ENCODE measurements at regions not wholly inside any gene's neighbourhood (a gene's known extent, or its start where the extent isn't known, plus 50 kb on each side); places are given as distances from the start of the nearest gene placed in this dataset.

DNA sequence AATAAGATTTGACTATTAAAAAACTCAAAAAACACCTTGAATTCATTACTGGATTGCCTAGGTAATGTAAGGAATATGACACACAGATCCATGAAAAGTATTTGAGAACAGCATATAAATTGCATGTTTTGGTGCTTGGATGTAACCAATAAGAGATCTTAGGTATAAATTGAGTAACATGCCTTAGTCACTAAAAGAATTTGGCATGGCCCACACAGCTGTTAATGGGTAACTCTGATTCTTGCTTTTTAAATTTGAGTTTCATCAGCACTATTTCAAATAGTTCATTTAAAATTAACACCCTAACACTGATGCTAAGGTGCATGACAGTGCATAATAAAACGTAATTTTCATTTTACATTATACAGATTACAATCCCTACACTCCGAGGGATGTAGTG lies 779.3 kb upstream of the WWC1 start:
- DNase-seq, result no peak

DNA sequence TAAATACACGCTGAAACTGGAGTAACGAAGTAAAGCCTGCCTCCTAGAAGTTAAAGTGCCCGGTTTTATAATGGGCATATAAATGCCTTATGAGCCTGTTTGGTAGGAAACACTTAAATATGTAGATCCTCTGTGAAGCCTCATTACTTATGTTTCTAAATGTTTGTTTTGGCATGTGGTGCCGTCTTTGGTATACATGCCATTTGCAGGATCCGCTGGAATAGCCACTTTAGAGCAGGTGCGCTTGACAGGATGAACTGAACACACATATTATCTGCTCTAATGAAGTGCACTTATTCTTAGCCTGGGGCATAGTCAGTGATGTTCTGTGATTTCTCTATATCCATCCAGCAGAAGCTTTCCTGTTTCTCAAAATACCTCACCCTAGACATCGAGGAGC lies 778.1 kb upstream of the WWC1 start:
- DNase-seq, result no peak

DNA sequence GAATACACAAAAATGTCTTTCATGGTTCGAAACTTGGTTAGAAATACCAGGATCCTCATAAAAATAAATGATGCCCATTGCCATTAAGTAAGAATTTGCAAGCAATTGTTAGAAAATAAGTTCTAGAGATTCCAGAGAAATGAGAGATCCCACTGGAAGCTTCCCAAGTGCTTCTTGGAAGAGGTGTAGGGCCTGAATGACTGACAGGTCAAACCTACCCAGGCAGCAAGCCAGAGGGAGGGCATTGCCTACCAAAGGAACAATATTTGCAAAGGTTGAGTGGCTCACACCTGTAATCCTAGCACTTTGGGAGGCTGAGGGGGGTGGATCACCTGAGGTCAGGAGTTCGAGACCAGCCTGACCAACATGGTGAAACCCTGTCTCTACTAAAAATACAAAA lies 777.0 kb upstream of the WWC1 start:
- DNase-seq, result no peak

DNA sequence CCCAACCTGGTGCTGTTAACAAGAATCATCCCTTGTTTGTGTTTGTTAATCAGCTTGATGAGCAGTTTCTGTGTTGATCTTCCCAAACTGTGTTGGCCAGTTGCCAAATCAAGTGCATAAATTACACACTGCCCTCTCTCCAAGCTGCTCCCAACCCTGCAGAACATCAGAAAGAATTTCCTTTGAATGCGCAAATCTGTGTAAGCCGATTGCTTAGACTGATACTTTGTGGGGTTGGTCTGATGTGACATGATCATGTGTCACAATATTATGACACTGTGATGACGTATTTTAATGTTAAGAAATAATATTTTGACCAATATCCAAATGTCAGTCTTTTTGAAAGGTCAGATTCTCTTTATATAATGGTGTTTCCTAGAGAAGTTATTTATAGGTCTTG lies 766.4 kb upstream of the WWC1 start:
- DNase-seq, result no peak

DNA sequence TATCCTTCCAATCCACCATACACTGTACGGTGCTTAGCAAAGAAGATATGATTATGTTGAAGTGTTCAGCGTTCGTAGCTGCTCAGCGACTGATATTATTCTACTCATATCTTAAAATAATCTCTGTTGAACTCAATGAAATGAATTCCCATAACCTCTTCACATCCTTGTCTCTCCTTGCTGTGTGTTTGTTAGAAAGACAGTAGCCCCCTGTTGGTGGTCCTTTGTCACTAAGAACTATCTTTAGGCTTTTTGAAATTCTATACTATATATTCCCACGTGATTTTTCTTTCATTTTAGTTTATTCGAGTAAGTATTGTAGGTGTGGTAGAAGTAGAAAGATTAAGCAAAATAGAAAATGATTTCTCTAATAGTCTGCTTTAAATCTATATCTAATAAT lies 762.8 kb upstream of the WWC1 start:
- no peak for DNase-seq

DNA sequence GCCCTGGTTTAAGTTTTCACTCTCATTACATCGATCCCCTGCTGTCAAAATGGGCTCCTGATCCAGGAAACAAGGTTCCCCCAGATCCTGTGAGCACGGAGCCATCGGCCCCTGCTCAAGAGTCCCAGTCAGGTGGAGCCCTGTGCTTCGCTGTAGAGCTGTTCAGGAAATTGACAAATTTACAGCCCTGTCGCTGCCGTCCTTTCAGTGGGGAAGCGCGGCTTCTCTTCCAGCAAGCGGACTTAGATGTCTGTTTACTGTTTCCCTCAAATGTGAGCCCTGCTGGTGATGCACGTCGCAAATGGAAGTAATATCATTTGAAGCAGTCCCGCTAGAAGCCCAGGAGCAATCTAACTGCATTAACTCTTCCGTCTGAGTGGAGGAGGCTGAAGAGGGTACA lies 760.9 kb upstream of the WWC1 start:
- DNase-seq, result no peak

DNA sequence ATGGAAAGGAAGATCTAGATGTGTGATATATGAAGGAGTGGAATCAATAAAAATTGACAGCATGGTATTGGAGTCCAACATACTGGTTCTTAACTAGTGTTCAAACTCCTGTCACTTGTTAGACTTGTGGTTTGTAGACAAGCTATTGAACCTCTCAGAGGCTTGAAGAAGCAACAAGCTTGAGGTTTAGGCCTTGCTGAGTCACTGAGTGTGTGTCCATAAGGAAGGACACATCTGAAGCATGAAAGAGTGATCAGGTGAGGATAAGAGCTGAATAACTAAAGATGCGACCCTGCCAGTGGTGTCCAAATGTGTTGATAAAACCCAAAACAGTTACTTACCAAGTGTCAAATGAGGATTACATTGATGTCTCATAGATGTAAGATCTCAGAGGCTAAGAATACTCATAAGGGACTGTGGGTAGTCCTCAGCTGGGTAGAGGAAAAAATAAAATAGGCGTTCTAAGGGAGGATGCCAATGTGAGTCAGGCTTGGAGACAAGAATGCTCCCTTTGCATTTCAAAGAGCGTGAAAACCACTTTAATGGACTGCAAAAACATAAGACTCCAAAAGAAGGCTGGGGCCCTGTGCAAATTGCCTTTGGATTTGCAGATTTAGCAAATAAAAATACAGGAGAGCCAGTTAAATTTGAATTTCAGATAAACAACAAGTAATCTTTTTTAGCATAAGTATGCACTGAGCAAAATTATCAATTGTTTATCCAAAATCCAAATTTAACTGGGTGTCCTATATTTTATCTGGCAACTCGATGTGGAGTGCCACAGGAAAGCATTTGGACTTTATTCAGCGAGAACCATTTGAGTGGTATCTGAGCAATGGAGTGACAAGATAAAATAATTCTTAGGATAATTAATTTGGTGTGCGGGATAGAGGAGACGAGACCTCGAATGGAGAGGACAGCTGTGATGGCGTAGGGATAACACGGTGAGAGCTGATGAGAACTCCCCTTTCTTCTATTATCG lies 757.3 kb upstream of the WWC1 start:
- DNase-seq, result no peak

DNA sequence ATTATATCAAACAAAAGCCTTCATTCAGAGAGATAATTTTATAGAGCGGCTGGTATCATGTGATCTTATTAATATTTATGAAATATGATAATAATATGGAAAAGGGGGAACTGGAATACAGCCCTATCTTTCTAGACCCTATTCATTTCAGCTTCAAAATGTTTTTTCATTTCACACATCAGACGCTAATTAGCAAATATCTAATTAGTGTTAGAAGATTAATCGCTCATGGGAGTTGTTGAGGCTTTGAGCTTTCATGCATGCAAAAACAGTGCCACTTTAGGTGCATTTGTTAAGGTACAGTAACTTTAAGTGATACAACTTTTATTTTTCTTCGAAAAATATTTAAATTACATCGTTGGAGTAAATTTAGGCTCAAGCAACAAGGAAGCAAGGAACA lies 751.7 kb upstream of the WWC1 start:
- no peak for DNase-seq

DNA sequence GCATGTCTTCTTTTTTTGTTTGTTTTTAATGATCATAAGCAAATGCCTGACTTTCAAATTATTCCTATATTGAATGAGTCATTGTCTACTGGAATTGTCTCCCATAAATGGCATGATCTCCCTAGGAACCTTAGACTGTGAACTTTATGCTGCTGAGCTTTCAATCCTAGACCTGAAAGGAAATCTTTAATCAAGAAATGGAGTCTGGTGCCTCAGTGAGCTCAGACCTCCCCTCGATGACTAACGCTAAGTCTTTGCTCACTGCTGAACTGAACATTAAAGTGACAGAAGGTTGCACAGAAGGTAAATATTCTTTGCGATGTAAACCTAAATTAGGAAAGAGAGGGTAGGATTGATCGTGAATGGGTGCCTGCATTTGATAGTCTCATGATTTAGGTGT lies 745.2 kb upstream of the WWC1 start:
- no peak for DNase-seq

DNA sequence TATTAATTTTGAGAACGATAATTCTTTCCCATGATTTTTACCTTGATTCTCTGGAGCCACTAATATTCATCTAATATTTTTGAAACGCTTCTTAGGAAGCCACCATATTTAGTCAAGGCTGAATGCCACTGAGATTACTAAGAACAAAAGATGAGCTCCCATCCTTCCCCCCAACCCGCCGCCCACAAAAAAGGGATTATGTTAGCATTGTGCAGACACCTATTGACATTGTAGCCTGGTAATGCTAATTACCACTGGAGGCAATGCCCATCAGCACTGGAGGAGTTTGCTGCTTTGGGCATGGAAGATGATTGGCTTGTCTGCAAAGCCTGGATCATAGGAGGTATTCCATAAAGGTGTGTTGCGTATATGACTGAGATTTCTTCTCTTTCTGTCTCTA lies 739.1 kb upstream of the WWC1 start:
- no peak for DNase-seq

DNA sequence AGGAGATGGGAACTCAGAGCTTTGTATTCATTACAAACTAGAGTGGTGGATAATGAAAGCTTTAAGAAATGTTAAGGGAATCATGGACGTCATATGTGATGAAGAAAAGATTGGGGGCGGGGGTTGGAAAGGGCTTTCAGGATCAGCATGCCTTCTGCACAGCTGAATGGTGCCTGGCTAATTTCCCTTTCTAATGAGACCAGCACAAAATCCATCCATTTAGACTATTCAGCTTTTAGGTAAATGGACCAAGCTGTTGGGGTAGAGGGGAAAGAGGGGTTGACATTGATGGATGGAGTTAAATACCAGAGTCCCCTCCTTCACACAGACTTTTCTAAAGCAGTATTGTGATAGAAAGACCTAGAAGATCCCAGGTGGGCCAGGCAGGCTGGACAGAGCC lies 737.9 kb upstream of the WWC1 start:
- no peak for DNase-seq

DNA sequence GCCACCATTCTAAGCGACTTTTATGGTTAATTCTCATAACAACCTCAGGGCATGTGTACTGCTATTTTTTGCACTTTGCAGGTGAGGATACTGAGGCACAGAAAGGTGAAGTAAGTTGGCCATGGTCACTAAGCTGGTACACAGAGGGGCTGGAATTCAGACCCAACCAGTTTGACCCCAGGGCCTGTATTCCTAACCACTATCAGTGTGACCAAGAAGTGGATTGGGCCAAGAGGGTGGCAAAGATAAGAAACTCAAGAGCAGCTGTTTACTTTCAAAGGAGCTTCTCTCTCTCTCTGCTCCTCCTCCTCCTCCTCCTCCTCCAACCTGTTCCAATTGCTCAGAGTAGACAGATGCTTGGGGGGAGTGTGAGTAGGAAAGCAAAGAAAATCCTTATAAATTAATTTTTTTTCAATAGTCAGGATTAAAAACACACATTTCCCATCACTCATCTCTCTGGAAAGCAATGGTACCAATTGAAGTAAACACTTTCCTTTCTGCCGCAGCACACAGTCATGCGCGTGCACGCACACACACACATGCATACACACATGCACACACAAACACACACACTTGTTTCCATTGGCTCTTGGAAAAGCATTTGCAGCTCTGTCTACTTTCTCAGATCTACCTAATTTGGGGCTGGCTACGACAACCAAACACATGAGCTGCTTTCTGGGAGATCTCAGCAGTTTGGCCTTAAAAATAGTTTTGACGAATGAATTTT lies 736.7 kb upstream of the WWC1 start:
- no peak for DNase-seq

DNA sequence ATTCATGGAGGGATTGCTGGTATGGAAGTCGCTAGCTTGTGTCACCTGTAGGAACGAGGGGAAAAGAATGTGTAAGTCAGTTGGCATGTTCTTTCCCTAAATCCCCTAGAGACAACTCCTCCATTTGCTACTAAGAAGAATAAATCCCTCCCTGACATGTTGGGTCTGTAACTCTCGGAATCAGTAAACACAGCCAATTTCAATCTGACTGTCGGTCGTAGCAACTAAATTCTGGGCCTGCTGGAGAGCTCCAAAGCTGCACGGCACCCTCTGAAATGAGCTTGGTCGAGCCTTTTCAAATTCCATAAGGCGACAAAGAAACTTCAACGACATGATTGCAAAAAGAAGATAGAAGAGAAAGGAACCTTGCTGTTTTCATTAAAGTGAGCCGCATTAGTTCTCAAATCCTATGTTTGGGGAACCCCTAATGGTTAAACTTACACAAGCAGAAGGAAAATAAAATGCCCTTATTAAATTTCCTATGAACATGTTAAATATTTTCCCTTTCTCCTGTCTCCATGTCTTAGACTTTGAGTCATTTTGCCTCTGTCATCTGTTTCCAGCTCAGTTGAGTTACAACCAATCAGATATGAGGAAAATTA lies 735.8 kb upstream of the WWC1 start:
- no peak for DNase-seq

DNA sequence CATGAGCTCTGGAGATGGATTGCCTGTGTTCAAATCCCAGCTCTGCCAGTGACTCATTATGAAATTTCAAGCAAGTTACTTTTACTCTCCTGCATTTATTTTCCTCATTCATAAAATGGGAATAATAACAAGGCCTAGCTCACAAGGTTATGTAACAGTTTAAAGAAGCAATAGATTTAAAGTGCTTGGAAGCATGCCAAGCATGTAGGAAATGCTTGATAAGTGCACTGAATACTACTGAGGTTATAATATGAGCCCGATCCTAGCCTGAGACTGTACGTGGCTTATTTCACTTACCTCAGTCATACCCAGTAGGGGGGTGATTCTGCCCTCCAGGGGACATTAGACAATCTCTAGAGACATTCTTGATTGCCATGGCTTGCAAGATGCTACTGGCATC lies 734.1 kb upstream of the WWC1 start:
- no peak for DNase-seq

DNA sequence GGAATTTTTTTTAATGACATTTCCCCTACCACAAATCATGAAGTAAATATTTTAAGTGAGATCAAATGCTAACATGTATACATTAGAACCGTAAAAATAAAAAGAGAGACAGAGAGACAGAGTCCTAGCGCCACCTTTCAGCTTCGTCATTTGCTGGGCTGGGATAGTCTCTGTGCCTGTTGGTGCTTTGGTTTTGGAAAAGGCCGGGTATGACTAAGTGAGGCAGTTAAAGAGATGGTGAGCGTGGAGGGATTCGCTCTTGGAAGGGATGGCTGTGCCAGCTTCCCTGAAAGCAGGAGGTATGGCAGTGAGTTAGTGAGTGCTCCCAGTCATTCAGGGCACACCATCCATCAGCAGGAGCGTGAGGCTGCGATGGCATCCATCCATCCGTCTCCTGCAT lies 729.6 kb upstream of the WWC1 start:
- no peak for DNase-seq

DNA sequence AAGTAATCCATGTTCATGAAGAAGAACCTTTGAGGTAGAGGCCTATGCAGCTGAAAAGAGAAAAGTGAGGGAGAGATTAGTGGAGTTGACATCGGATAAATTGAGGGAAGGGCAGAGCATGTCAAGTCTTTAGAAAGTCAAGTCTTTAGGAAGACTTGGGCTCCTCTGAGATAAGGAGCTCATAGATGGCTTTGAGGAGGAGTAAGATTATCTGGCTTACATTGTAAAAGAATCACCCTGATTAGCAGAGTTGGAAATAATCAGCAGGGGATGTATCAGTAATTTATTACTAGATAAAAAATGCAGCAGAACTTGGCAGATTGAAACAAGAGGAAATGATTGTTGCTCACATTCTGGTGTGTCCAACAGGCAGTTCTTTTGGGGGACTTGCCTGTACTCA lies 727.2 kb upstream of the WWC1 start:
- DNase-seq, result no peak

DNA sequence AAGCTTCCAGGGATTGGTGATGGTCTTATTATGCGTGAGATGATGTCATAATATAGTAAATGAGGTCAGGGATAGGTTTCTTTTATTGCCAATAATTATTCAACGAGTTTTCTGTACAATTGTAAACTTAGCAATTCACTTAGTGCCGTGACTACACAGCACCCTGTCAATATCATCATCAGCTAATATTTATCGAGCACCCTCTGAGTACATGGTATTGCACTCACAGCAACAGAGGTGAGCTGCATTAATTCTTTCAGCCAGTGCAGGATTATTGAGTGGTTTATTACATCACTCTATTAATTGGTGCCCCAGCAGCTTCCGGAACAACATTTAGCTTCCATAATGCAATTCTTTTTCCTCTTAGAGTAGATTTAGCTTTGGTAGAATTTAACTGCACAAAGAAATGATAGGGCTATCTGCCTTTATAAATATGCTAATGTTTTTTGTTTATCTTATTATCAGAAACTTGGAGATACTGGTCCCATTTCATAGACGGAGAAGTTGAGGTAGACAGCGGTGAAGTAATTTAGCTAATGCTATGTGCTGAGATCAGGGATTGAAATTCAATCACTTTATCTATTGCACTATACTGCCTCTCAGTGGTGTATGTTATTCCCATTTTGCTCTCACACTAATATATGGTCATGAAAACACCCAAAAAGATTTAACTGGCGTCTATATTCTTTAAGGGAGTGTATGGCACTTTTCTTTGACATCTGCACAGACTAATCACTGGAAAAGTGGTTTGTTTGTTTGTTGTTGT lies 726.1 kb upstream of the WWC1 start:
- no peak for DNase-seq

DNA sequence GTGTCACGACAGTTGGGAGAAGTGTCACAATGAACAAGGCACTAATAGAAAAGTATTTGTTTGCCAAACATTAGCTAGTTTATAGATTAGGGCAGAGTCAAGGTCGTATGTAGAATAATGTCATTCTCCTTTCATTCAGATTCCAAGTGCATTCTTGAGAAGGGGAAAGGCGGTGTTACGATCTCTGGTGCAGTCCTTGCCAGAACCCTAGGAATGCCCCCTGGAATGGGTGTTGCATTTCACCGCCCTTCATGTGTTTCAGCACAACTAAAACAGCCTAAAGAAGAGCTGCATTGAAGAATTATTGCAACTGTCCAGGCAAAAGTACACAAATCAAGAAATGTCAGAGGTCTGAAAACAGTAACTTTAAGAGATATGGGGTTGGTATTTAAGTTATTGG lies 721.0 kb upstream of the WWC1 start:
- DNase-seq, result no peak

DNA sequence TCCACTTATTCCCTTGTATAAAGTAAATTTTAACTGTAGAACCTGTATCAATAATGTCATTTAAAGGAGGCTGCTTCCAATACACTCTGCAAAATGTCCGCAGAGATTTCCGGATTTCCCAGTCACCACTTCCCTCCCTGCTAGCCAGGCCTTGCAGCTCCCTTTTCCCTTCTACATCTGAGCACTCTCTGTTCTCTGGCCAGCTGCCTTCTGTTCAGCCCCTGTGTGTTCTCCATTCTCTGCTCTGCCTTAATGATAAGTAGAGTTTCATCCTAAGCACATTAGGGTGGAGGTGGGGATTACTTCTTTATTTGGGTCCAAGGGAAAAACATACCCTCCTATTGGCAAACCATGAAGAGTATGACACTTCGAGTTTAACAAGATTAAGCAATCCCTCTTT lies 719.6 kb upstream of the WWC1 start:
- no peak for DNase-seq

DNA sequence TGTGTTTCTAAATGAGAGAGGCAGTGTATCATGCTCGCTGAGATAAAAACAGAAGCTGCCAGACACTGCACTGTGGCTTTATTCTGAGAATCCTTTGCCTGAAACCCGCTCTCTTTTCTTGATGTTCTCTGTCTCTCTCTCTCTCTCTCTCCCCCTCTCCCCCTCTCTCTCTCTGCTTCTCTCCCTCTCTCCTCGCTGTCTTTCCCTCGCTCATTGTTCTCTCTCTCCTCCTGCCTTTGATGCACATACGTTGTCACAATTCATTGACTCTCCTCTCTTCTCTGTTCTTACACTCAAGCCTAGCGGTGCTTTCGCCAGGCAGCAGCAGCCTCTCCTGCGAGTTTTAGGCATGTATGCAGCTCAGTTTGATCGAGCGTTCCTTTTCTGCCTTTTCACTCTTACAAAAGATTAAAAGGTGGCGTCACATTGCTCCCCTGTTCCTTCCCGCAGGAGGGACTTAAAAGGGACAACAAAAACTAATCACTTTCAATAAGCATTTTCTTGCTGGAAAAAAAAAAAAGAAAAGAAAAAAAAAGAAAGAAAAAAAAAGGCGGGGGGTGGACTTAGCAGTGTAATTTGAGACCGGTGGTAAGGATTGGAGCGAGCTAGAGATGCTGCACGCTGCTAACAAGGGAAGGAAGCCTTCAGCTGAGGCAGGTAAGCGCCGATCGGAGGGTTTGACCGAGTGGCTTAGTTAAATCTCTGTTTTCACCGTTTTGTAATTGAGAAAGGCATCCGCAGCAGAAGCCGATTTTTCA lies 717.9 kb upstream of the WWC1 start:
- no peak for DNase-seq

DNA sequence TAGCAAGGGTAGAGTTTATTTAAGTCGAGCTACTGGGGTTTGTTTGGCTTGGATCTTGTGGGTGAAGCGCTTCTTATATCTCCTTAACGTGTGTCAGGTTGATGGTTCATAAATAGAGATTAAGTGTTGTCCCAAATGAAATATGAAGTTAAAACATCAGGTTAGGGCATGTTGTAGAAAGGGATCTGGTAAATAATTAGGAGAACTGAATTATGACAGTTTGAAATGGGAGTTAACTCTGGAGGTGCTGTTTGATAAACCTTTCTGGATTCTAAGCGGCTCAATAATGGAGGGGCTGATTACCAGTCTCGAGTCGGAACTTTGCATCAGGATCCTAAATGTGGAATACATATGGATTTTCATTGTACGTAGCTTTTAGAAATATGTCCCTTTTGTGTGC lies 717.0 kb upstream of the WWC1 start:
- DNase-seq, result no peak

DNA sequence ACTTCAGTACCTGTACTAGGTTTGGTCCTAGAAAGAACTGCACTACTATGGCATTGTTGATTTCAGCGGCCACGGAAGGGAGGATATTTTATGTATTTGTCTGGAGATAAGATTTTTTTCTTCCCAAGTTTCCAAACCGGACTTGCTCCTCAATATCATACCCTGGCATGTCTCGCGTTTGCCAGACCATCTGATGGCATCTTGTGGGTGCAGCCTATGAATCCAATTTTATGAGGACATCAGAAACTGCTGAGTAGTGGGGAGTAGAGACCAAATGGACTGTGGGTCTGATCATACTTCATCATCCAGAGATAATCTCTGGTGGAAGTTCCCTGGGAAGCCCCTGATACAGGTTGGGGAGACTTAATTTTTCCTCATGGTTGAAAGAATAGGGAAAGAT lies 716.1 kb upstream of the WWC1 start:
- DNase-seq, result no peak

Measured in T-helper 2 cell (primary cell).